ENCODE measurements at regions not wholly inside any gene's neighbourhood (a gene's known extent, or its start where the extent isn't known, plus 50 kb on each side); places are given as distances from the start of the nearest gene placed in this dataset.

- no peak for TF ChIP-seq NR2C2 (CRISPR knock-in tag; IDR thresholded peaks at IDR 0.05)
- TF ChIP-seq TP53 (CRISPR knock-in tag; IDR thresholded peaks at IDR 0.05), result no peak
- TF ChIP-seq CTCF (IDR thresholded peaks at IDR 0.05), result no peak
- no peak for TF ChIP-seq ERG (CRISPR knock-in tag; IDR thresholded peaks at IDR 0.05)
- no peak for TF ChIP-seq NR1H2 (CRISPR knock-in tag; IDR thresholded peaks at IDR 0.05)
- TF ChIP-seq ZNF121 (CRISPR knock-in tag; IDR thresholded peaks at IDR 0.05), result no peak
- TF ChIP-seq CDX4 (CRISPR knock-in tag; IDR thresholded peaks at IDR 0.05; ENCODE audit: borderline replicate concordance), result no peak
- no peak for TF ChIP-seq ARID4B (CRISPR knock-in tag; IDR thresholded peaks at IDR 0.05; ENCODE audit: borderline replicate concordance)
- no peak for TF ChIP-seq AR (CRISPR knock-in tag; IDR thresholded peaks at IDR 0.05)
- no peak for TF ChIP-seq IRF1 (CRISPR knock-in tag; IDR thresholded peaks at IDR 0.05)
- no peak for TF ChIP-seq ZNF263 (CRISPR knock-in tag; IDR thresholded peaks at IDR 0.05; ENCODE audit: low read depth)
- no peak for TF ChIP-seq JUN (CRISPR knock-in tag; IDR thresholded peaks at IDR 0.05)
- TF ChIP-seq E2F1 (CRISPR knock-in tag; IDR thresholded peaks at IDR 0.05), result no peak
- no peak for TF ChIP-seq ZNF232 (CRISPR knock-in tag; IDR thresholded peaks at IDR 0.05)
- TF ChIP-seq RORB (CRISPR knock-in tag; IDR thresholded peaks at IDR 0.05), result no peak
- H3K36me3 Mint-ChIP-seq, result no peaks in the 10 kb centered on the region
- ATAC-seq (no peak), DNase-seq (ENCODE audit: low spot score) (no peak)
- no peaks in the 10 kb centered on the region for H3K27me3 Mint-ChIP-seq (ENCODE audit: low read depth)
- H3K4me3 Mint-ChIP-seq, result no peak overlapping the region
- H3K9me3 Mint-ChIP-seq, result no peaks in the 10 kb centered on the region
- no peaks in the 10 kb centered on the region for H3K4me1 Mint-ChIP-seq
- CTCF ChIA-PET, result interaction anchor here (0.6 kb wide), 1 partner anchor 395 kb away, joined by 4 read pairs; no protein-coding TSS in a partner anchor
- POLR2A ChIA-PET, result no interaction called here
- H3K27ac Mint-ChIP-seq, result no peak overlapping the region
These were observed 76.0 kb upstream of the PRPS1L1 start for GRCh38 chr7:18103436-18104218.
